IMR-90 (cell line): ENCODE measurements at regions not wholly inside any gene's neighbourhood (a gene's known extent, or its start where the extent isn't known, plus 50 kb on each side); places are given as distances from the start of the nearest gene placed in this dataset.

Experiments
- ATAC-seq: fragments of 200-7000 bp; cut with Tn5 transposase; 2 replicates; pipeline ENCODE4 v1.9.1; 2020; ENCODE audit warnings: low read depth, mild to moderate bottlenecking, moderate library complexity
- BruUV-seq: library from RNA; stranded (reverse); fragments of 400-500 nt; replicated peaks from 2 replicates; lab custom pipeline; 2021; lab: Mats Ljungman, UMichigan
- CTCF ChIA-PET: fragments of 300-600 bp; formaldehyde crosslinking; extraction: SDS; loops from one replicate; lab custom pipeline; 2021; ENCODE audit warnings: antibody characterized with exemption; lab: Yijun Ruan, JAX
- POLR2A ChIA-PET: fragments of 300-600 bp; sonication (Branson Sonifier 250); formaldehyde crosslinking; loops from one replicate; lab custom pipeline; 2022; ENCODE audit warnings: antibody characterized with exemption; ENCODE audit not compliant: unreplicated experiment; lab: Charles Lee
- DNase-seq: peaks from one replicate; pipeline ENCODE4 v3.0.0; 2013
- H2AFZ ChIP-seq: replicated peaks from 2 replicates; pipeline ENCODE3; 2013; ENCODE audit warnings: low read length, mild to moderate bottlenecking; ENCODE audit not compliant: poor library complexity
- H2AK5ac ChIP-seq: 2 replicates; pipeline ENCODE4 v1.6.1; 2013; ENCODE audit warnings: low read depth, low read length, inconsistent platforms
- H2AK9ac ChIP-seq: replicated peaks from 2 replicates; pipeline ENCODE3; 2013; ENCODE audit warnings: mild to moderate bottlenecking, low read depth, low read length, moderate library complexity; ENCODE audit not compliant: poor library complexity
- H2BK120ac ChIP-seq: 2 replicates; pipeline ENCODE4 v1.6.1; 2013; ENCODE audit warnings: low read depth, low read length, inconsistent platforms
- H2BK15ac ChIP-seq: 3 replicates; pipeline ENCODE4 v1.6.1; 2013; ENCODE audit warnings: low read depth, low read length, inconsistent platforms
- H2BK20ac ChIP-seq: 2 replicates; pipeline ENCODE4 v1.6.1; 2013; ENCODE audit warnings: low read depth, mild to moderate bottlenecking, inconsistent platforms, low read length, moderate library complexity
- H2BK5ac ChIP-seq: 2 replicates; pipeline ENCODE4 v1.6.1; 2013; ENCODE audit warnings: mild to moderate bottlenecking, low read depth, low read length, inconsistent platforms; ENCODE audit not compliant: poor library complexity, severe bottlenecking
- H3K14ac ChIP-seq: replicated peaks from 2 replicates; pipeline ENCODE4 v1.6.1; 2013; ENCODE audit warnings: low read depth, low read length, inconsistent platforms
- H3K18ac ChIP-seq: 2 replicates; pipeline ENCODE4 v1.6.1; 2013; ENCODE audit warnings: low read depth, low read length, control low read depth
- H3K23ac ChIP-seq: 2 replicates; pipeline ENCODE4 v1.6.1; 2013; ENCODE audit warnings: low read depth, low read length, inconsistent platforms
- H3K27ac ChIP-seq: 2 replicates; pipeline ENCODE4 v1.5.1; 2013; ENCODE audit warnings: mild to moderate bottlenecking, control low read depth, low read length; ENCODE audit not compliant: insufficient read depth
- H3K27me3 ChIP-seq: 2 replicates; pipeline ENCODE4 v1.6.1; 2013; ENCODE audit warnings: low read length; ENCODE audit not compliant: control insufficient read depth, insufficient read depth
- H3K36me3 ChIP-seq: 2 replicates; pipeline ENCODE4 v1.6.1; 2013; ENCODE audit warnings: low read length, mixed read lengths; ENCODE audit not compliant: control insufficient read depth, insufficient read depth
- H3K4ac ChIP-seq: 2 replicates; pipeline ENCODE4 v1.6.1; 2013; ENCODE audit warnings: low read depth, low read length, inconsistent platforms
- H3K4me1 ChIP-seq: 2 replicates; pipeline ENCODE4 v1.6.1; 2013; ENCODE audit warnings: low read length, mixed read lengths; ENCODE audit not compliant: control insufficient read depth, insufficient read depth
- H3K4me2 ChIP-seq: 2 replicates; pipeline ENCODE4 v1.6.1; 2013; ENCODE audit warnings: low read depth, mild to moderate bottlenecking, control low read depth, low read length, moderate library complexity
- H3K4me3 ChIP-seq: 2 replicates; pipeline ENCODE4 v1.5.1; 2013; ENCODE audit warnings: low read depth, mild to moderate bottlenecking, control low read depth, low read length, moderate library complexity; ENCODE audit not compliant: insufficient read depth
- H3K56ac ChIP-seq: 2 replicates; pipeline ENCODE4 v1.6.1; 2013; ENCODE audit warnings: low read length, inconsistent platforms; ENCODE audit not compliant: insufficient read depth; ENCODE audit errors: extremely low read depth
- H3K79me1 ChIP-seq, 2 experiments: 2 replicates each; pipeline ENCODE4 v1.6.1; 2013; ENCODE audit warnings: low read length in 2 of 2, inconsistent platforms in 1 of 2, low read depth in 1 of 2
- H3K9ac ChIP-seq: 2 replicates; pipeline ENCODE4 v1.6.1; 2013; ENCODE audit warnings: low read depth, low read length, control low read depth
- H3K9me1 ChIP-seq: 2 replicates; pipeline ENCODE4 v1.6.1; 2013; ENCODE audit warnings: low read length, inconsistent platforms; ENCODE audit not compliant: insufficient read depth
- H3K9me3 ChIP-seq: 2 replicates; pipeline ENCODE4 v1.6.1; 2013; ENCODE audit warnings: low read length; ENCODE audit not compliant: control insufficient read depth, insufficient read depth
- H4K20me1 ChIP-seq: 2 replicates; pipeline ENCODE4 v1.6.1; 2013; ENCODE audit warnings: low read length, inconsistent platforms; ENCODE audit not compliant: insufficient read depth
- H4K5ac ChIP-seq: 2 replicates; pipeline ENCODE4 v1.6.1; 2013; ENCODE audit warnings: mild to moderate bottlenecking, low read depth, low read length, control low read depth
- H4K8ac ChIP-seq, 2 experiments: 2 replicates each; pipeline ENCODE4 v1.6.1; 2013; ENCODE audit warnings: low read depth in 2 of 2, low read length in 2 of 2, control low read depth in 1 of 2, inconsistent platforms in 1 of 2
- H4K91ac ChIP-seq: 2 replicates; pipeline ENCODE4 v1.6.1; 2013; ENCODE audit warnings: low read depth, low read length, inconsistent platforms; ENCODE audit not compliant: insufficient read depth
- BHLHE40 ChIP-seq: fragments of 150-350 bp; IDR thresholded peaks from 2 replicates; pipeline ENCODE4 v1.6.1; 2016; ENCODE audit warnings: mild to moderate bottlenecking, low read depth, low read length
- CEBPB ChIP-seq: IDR thresholded peaks from 2 replicates; pipeline ENCODE4 v1.6.1; 2012; ENCODE audit warnings: low read depth, low read length, improper control_type of control experiment
- CHD1 ChIP-seq: IDR thresholded peaks from 2 replicates; pipeline ENCODE4 v1.6.1; 2012; ENCODE audit warnings: low read depth, low read length, improper control_type of control experiment
- CTCF ChIP-seq: conservative IDR thresholded peaks from 2 replicates; pipeline ENCODE4 v1.5.1; 2012; ENCODE audit warnings: mild to moderate bottlenecking, low read depth, low read length, improper control_type of control experiment
- ELK1 ChIP-seq: fragments of 150-350 bp; IDR thresholded peaks from 2 replicates; pipeline ENCODE4 v1.6.1; 2016; ENCODE audit warnings: low read depth, mild to moderate bottlenecking, low read length, moderate library complexity, borderline replicate concordance
- FOS ChIP-seq: fragments of 150-350 bp; IDR thresholded peaks from 2 replicates; pipeline ENCODE4 v1.6.1; 2016; ENCODE audit warnings: low read depth, low read length
- MAFK ChIP-seq: IDR thresholded peaks from 2 replicates; pipeline ENCODE4 v1.6.1; 2012; ENCODE audit warnings: low read depth, low read length, improper control_type of control experiment
- MAZ ChIP-seq: IDR thresholded peaks from 2 replicates; pipeline ENCODE4 v1.6.1; 2012; ENCODE audit warnings: low read depth, mild to moderate bottlenecking, low read length, improper control_type of control experiment, moderate library complexity, borderline replicate concordance
- MXI1 ChIP-seq: IDR thresholded peaks from 2 replicates; pipeline ENCODE4 v1.6.1; 2012; ENCODE audit warnings: low read depth, mild to moderate bottlenecking, low read length, moderate library complexity, borderline replicate concordance
- NFE2L2 ChIP-seq: fragments of 150-350 bp; IDR thresholded peaks from 2 replicates; pipeline ENCODE4 v1.6.1; 2016; ENCODE audit warnings: low read depth, mild to moderate bottlenecking, low read length
- POLR2A ChIP-seq: IDR thresholded peaks from 2 replicates; pipeline ENCODE4 v1.6.1; 2012; ENCODE audit warnings: mild to moderate bottlenecking, low read depth, low read length
- RAD21 ChIP-seq: IDR thresholded peaks from 2 replicates; pipeline ENCODE4 v1.6.1; 2012; ENCODE audit warnings: low read length, improper control_type of control experiment
- RCOR1 ChIP-seq: IDR thresholded peaks from 2 replicates; pipeline ENCODE4 v1.6.1; 2012; ENCODE audit warnings: mild to moderate bottlenecking, low read length, improper control_type of control experiment; ENCODE audit not compliant: insufficient replicate concordance
- RFX5 ChIP-seq: IDR thresholded peaks from 2 replicates; pipeline ENCODE4 v1.8.0; 2012; ENCODE audit warnings: low read depth, mild to moderate bottlenecking, low read length, moderate library complexity
- SMC3 ChIP-seq: fragments of 150-350 bp; IDR thresholded peaks from 2 replicates; pipeline ENCODE4 v1.6.1; 2016; ENCODE audit warnings: low read depth, mild to moderate bottlenecking, antibody characterized with exemption, low read length, moderate library complexity
- USF2 ChIP-seq: fragments of 150-350 bp; IDR thresholded peaks from 2 replicates; pipeline ENCODE4 v1.6.1; 2017; ENCODE audit warnings: mild to moderate bottlenecking, antibody characterized with exemption, low read length, low read depth
- dilution Hi-C: fragments of 300-500 bp; cut with HindIII; formaldehyde crosslinking; loops from one replicate; pipeline ENCODE4 v1.14.3; 2018; ENCODE audit warnings: low sequenced_read_pairs; ENCODE audit not compliant: unreplicated experiment
- in situ Hi-C: fragments of 300-500 bp; cut with MboI; formaldehyde crosslinking; loops from 3 replicates; pipeline ENCODE4 v1.14.3; 2019; ENCODE audit warnings: low sequenced_read_pairs, inconsistent platforms, mixed read lengths
- intact Hi-C: fragments of 100-400 bp; cut with micrococcal nuclease; formaldehyde crosslinking; loops from 2 replicates; pipeline ENCODE4 v1.10.0; 2022

- Histone ChIP-seq H2BK5ac (no peak overlapping the region), H3K14ac (no peak overlapping the region), H2AK9ac (no peak overlapping the region), H3K4me3 (no peak overlapping the region), H3K27ac (no peak overlapping the region), H2AFZ (no peak overlapping the region), H3K4me2 (no peak overlapping the region), H2BK20ac (no peak overlapping the region), H2BK120ac (no peak overlapping the region), H3K79me1 (no peaks in the 10 kb centered on the region), H4K91ac (no peak overlapping the region), H3K36me3 (no peaks in the 10 kb centered on the region), H3K9me1 (no peaks in the 10 kb centered on the region), H3K4ac (no peak overlapping the region), H3K18ac (no peak overlapping the region), H4K5ac (no peak overlapping the region), H3K56ac (no peak overlapping the region), H4K8ac (no peak overlapping the region), H3K4me1 (peaks cover 16% of the 10 kb centered on the region), H3K23ac (no peak overlapping the region), H3K9ac (no peak overlapping the region), H3K9me3 (no peaks in the 10 kb centered on the region), H2BK15ac (no peak overlapping the region), H2AK5ac (no peak overlapping the region), H4K20me1 (no peaks in the 10 kb centered on the region), H3K27me3 (no peaks in the 10 kb centered on the region)
- POLR2A ChIA-PET = no interaction called here
- BruUV-seq = no TSS peak
- dilution Hi-C loops (no loop called here), in situ Hi-C loops (no loop called here), intact Hi-C loops (loop anchor here (5.0 kb wide), 1 partner anchor 60 kb away; no protein-coding TSS in a partner anchor)
- CTCF ChIA-PET = no interaction called here
- no peak for DNase-seq
- ATAC-seq = no peak
- no peak for TF ChIP-seq CEBPB
- TF ChIP-seq NFE2L2 = no peak
- TF ChIP-seq RAD21 = no peak
- no peak for TF ChIP-seq POLR2A
- no peak for TF ChIP-seq MAZ
- TF ChIP-seq USF2 = no peak
- TF ChIP-seq MXI1 = no peak
- no peak for TF ChIP-seq FOS
- no peak for TF ChIP-seq CTCF
- no peak for TF ChIP-seq CHD1
- no peak for TF ChIP-seq RCOR1
- no peak for TF ChIP-seq SMC3
- TF ChIP-seq BHLHE40 = no peak
- TF ChIP-seq MAFK = no peak
- no peak for TF ChIP-seq ELK1
- no peak for TF ChIP-seq RFX5
These were observed 170.6 kb downstream of the LTN1 start for GRCh38 chr21:28822123-28822399.
